HG03064 (cell line): ENCODE measurements at regions not wholly inside any gene's neighbourhood (a gene's known extent, or its start where the extent isn't known, plus 50 kb on each side); places are given as distances from the start of the nearest gene placed in this dataset.
"Not testable (repeated sequence)": the region's sequence is repeated elsewhere in the genome, so short reads cannot be mapped to it uniquely, and the experiment has no call there.

Experiments
- ATAC-seq: cut with Tn5 transposase; IDR thresholded peaks from one replicate; pipeline ENCODE4 v1.9.1; 2021; ENCODE audit warnings: low read depth; ENCODE audit not compliant: unreplicated experiment

- ATAC-seq, result no peak
Measured at GRCh38 chr6:164344801-164345291, 930.3 kb downstream of the QKI start.

- not testable (repeated sequence) for ATAC-seq
Measured at GRCh38 chr6:164339442-164339841, 924.9 kb downstream of the QKI start.

- no peak for ATAC-seq
Measured at GRCh38 chr6:164337925-164338397, 923.4 kb downstream of the QKI start.

GRCh38 chr6:164337024-164337924 lies 922.8 kb downstream of the QKI start:
- no peak for ATAC-seq

- ATAC-seq, result no peak
Measured at GRCh38 chr6:164336455-164336854, 921.9 kb downstream of the QKI start.

- ATAC-seq, result no peak
Measured at GRCh38 chr6:164331026-164331425, 916.5 kb downstream of the QKI start.

- no peak for ATAC-seq
Measured at GRCh38 chr6:164325168-164325567, 910.6 kb downstream of the QKI start.

GRCh38 chr6:164322533-164322932 lies 908.0 kb downstream of the QKI start:
- no peak for ATAC-seq

- ATAC-seq, result no peak
Measured at GRCh38 chr6:164321297-164321696, 906.8 kb downstream of the QKI start.

- no peak for ATAC-seq
Measured at GRCh38 chr6:164315376-164315775, 900.9 kb downstream of the QKI start.

GRCh38 chr6:164308339-164308738 lies 893.8 kb downstream of the QKI start:
- ATAC-seq, result no peak

- ATAC-seq, result no peak
Measured at GRCh38 chr6:164303102-164303964, 888.8 kb downstream of the QKI start.

- ATAC-seq, result no peak
Measured at GRCh38 chr6:164296411-164296810, 881.9 kb downstream of the QKI start.

- ATAC-seq, result no peak
Measured at GRCh38 chr6:164294047-164294784, 879.7 kb downstream of the QKI start.

- no peak for ATAC-seq
Measured at GRCh38 chr6:164291224-164291623, 876.7 kb downstream of the QKI start.

GRCh38 chr6:164290101-164290500 lies 875.6 kb downstream of the QKI start:
- ATAC-seq, result no peak

GRCh38 chr6:164286011-164286410 lies 871.5 kb downstream of the QKI start:
- no peak for ATAC-seq

- no peak for ATAC-seq
Measured at GRCh38 chr6:164283574-164283973, 869.1 kb downstream of the QKI start.

- no peak for ATAC-seq
Measured at GRCh38 chr6:164276211-164276610, 861.7 kb downstream of the QKI start.

- no peak for ATAC-seq
Measured at GRCh38 chr6:164275773-164276172, 861.3 kb downstream of the QKI start.
